Neural cell (in vitro differentiated cells): ENCODE measurements at regions not wholly inside any gene's neighbourhood (a gene's known extent, or its start where the extent isn't known, plus 50 kb on each side); places are given as distances from the start of the nearest gene placed in this dataset.

Source experiments
- H2AFZ ChIP-seq: fragments of 200-600, 300-800 bp; sonication (generic), shearing (Covaris generic); 2 replicates; pipeline ENCODE4 v1.6.0; 2014; ENCODE audit warnings: low read depth, mild to moderate bottlenecking, antibody characterized with exemption, low read length, moderate library complexity
- H3F3A ChIP-seq: fragments of 200-600 bp; shearing (Covaris generic); 2 replicates; pipeline ENCODE4 v1.6.1; 2016; ENCODE audit warnings: mild to moderate bottlenecking, moderate library complexity, mixed read lengths, antibody characterized with exemption, low read length; ENCODE audit not compliant: insufficient read depth, poor library complexity, severe bottlenecking
- H3K27ac ChIP-seq: fragments of 200-600, 300-800 bp; sonication (generic), shearing (Covaris generic); 2 replicates; pipeline ENCODE4 v1.5.1; 2014; ENCODE audit warnings: mild to moderate bottlenecking, low read length, moderate library complexity
- H3K27me3 ChIP-seq: fragments of 300-800, 200-600 bp; sonication (generic), shearing (Covaris generic); 2 replicates; pipeline ENCODE4 v1.6.0; 2014; ENCODE audit warnings: mild to moderate bottlenecking, low read depth, low read length, moderate library complexity; ENCODE audit not compliant: insufficient read depth
- H3K36me3 ChIP-seq: fragments of 300-800, 200-600 bp; sonication (generic), shearing (Covaris generic); 2 replicates; pipeline ENCODE4 v1.5.1; 2014; ENCODE audit warnings: mild to moderate bottlenecking, antibody characterized with exemption, low read length, moderate library complexity; ENCODE audit not compliant: insufficient read depth
- H3K4me2 ChIP-seq: fragments of 300-800, 200-600 bp; sonication (generic), shearing (Covaris generic); 2 replicates; pipeline ENCODE4 v1.6.0; 2014; ENCODE audit warnings: mild to moderate bottlenecking, low read length
- H3K4me3 ChIP-seq: fragments of 300-800, 200-600 bp; sonication (generic), shearing (Covaris generic); 2 replicates; pipeline ENCODE4 v1.5.1; 2014; ENCODE audit warnings: mild to moderate bottlenecking, low read length, moderate library complexity
- H3K79me2 ChIP-seq: fragments of 200-600 bp; shearing (Covaris generic); replicated peaks from 2 replicates; pipeline ENCODE4 v1.6.0; 2014; ENCODE audit warnings: mild to moderate bottlenecking, low read length, moderate library complexity; ENCODE audit not compliant: insufficient read depth
- H3K9ac ChIP-seq: fragments of 300-800, 200-600 bp; sonication (generic), shearing (Covaris generic); 2 replicates; pipeline ENCODE4 v1.6.1; 2016; ENCODE audit warnings: mild to moderate bottlenecking, low read length, mixed read lengths
- H3K9me2 ChIP-seq: fragments of 200-600 bp; shearing (Covaris generic); 2 replicates; pipeline ENCODE4 v1.6.1; 2016; ENCODE audit warnings: mild to moderate bottlenecking, low read length, mixed read lengths; ENCODE audit not compliant: insufficient read depth
- H3K9me3 ChIP-seq: fragments of 200-600, 300-800 bp; sonication (generic), shearing (Covaris generic); 2 replicates; pipeline ENCODE4 v1.6.1; 2016; ENCODE audit warnings: mild to moderate bottlenecking, mixed run types, low read length, moderate library complexity, mixed read lengths
- H4K20me1 ChIP-seq: fragments of 200-600 bp; shearing (Covaris generic); 2 replicates; pipeline ENCODE4 v1.6.1; 2016; ENCODE audit warnings: mild to moderate bottlenecking, mixed run types; ENCODE audit not compliant: insufficient read depth
- CTCF ChIP-seq: fragments of 450-650 bp; IDR thresholded peaks from 2 replicates; pipeline ENCODE4 v1.5.1; 2014; ENCODE audit warnings: antibody characterized with exemption, mild to moderate bottlenecking, moderate library complexity; ENCODE audit not compliant: poor library complexity, severe bottlenecking
- EP300 ChIP-seq: fragments of 450-650 bp; conservative IDR thresholded peaks from 2 replicates; pipeline ENCODE4 v1.6.1; 2014; ENCODE audit warnings: antibody characterized with exemption, mild to moderate bottlenecking, moderate library complexity; ENCODE audit not compliant: poor library complexity, severe bottlenecking
- EZH2 ChIP-seq: fragments of 200-600, 300-800 bp; shearing (Covaris generic), sonication (generic); IDR thresholded peaks from 2 replicates; pipeline ENCODE4 v1.6.1; 2014; ENCODE audit warnings: antibody characterized with exemption, low read length, borderline replicate concordance, mild to moderate bottlenecking; ENCODE audit not compliant: insufficient read depth, poor library complexity, severe bottlenecking
- MXI1 ChIP-seq: fragments of 450-650 bp; conservative IDR thresholded peaks from 2 replicates; pipeline ENCODE4 v1.6.1; 2014; ENCODE audit warnings: antibody characterized with exemption, mild to moderate bottlenecking; ENCODE audit not compliant: poor library complexity, severe bottlenecking
- POLR2AphosphoS5 ChIP-seq: IDR thresholded peaks from 2 replicates; pipeline ENCODE4 v1.6.1; 2012
- RAD21 ChIP-seq: fragments of 450-650 bp; conservative IDR thresholded peaks from 2 replicates; pipeline ENCODE4 v1.6.1; 2014; ENCODE audit warnings: antibody characterized with exemption, mild to moderate bottlenecking, moderate library complexity
- SMC3 ChIP-seq: fragments of 450-650 bp; conservative IDR thresholded peaks from 2 replicates; pipeline ENCODE4 v1.6.1; 2014; ENCODE audit warnings: antibody characterized with exemption, mild to moderate bottlenecking, moderate library complexity; ENCODE audit not compliant: poor library complexity
- TAF1 ChIP-seq: IDR thresholded peaks from 2 replicates; pipeline ENCODE4 v1.6.1; 2012; ENCODE audit warnings: low read depth
- TF ChIP-seq, protein P1 (sequence below): IDR thresholded peaks from 2 replicates; pipeline ENCODE4 v1.6.1; 2012; ENCODE audit warnings: borderline replicate concordance

DNA sequence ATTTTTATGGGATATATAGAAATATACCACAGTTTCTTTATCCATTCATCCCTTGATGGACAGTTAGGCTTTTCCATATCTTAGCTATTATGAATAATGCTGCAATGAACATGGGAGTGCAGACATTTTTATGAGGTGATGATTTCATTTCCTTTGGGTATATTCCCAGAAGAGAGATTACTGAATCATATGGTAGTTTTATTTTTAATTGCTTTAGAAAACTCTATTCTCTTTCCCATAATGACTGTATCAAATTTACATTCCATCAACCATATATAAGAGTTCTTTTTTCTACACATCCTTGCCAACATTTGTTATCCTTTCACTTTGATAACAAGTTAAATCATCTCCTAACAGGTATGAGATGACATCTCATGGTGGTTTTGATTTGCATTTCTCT lies 821.6 kb downstream of the TLE1 start:
- Histone ChIP-seq H3F3A (no peaks in the 10 kb centered on the region), H3K9ac (no peak overlapping the region), H4K20me1 (no peaks in the 10 kb centered on the region), H3K4me2 (no peak overlapping the region), H3K27me3 (no peaks in the 10 kb centered on the region), H3K4me3 (no peak overlapping the region), H3K79me2 (no peaks in the 10 kb centered on the region), H3K36me3 (no peaks in the 10 kb centered on the region), H3K9me3 (peaks cover 6% of the 10 kb centered on the region), H2AFZ (no peak overlapping the region), H3K27ac (no peak overlapping the region), H3K9me2 (no peaks in the 10 kb centered on the region)
- TF ChIP-seq RAD21 (no peak), SMC3 (no peak), EP300 (no peak), MXI1 (no peak), CTCF (no peak), POLR2AphosphoS5 (no peak), EZH2 (no peak), TAF1 (no peak)
- TF ChIP-seq, protein P1, sequence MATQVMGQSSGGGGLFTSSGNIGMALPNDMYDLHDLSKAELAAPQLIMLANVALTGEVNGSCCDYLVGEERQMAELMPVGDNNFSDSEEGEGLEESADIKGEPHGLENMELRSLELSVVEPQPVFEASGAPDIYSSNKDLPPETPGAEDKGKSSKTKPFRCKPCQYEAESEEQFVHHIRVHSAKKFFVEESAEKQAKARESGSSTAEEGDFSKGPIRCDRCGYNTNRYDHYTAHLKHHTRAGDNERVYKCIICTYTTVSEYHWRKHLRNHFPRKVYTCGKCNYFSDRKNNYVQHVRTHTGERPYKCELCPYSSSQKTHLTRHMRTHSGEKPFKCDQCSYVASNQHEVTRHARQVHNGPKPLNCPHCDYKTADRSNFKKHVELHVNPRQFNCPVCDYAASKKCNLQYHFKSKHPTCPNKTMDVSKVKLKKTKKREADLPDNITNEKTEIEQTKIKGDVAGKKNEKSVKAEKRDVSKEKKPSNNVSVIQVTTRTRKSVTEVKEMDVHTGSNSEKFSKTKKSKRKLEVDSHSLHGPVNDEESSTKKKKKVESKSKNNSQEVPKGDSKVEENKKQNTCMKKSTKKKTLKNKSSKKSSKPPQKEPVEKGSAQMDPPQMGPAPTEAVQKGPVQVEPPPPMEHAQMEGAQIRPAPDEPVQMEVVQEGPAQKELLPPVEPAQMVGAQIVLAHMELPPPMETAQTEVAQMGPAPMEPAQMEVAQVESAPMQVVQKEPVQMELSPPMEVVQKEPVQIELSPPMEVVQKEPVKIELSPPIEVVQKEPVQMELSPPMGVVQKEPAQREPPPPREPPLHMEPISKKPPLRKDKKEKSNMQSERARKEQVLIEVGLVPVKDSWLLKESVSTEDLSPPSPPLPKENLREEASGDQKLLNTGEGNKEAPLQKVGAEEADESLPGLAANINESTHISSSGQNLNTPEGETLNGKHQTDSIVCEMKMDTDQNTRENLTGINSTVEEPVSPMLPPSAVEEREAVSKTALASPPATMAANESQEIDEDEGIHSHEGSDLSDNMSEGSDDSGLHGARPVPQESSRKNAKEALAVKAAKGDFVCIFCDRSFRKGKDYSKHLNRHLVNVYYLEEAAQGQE, result no peak

GRCh38 chr9:80866576-80867227 lies 822.6 kb downstream of the TLE1 start:
- H3K27ac ChIP-seq, result no peak overlapping the region
- no peaks in the 10 kb centered on the region for H3K9me2 ChIP-seq
- H3K4me3 ChIP-seq, result no peak overlapping the region
- no peaks in the 10 kb centered on the region for H4K20me1 ChIP-seq
- H3K79me2 ChIP-seq, result no peaks in the 10 kb centered on the region
- peaks cover 6% of the 10 kb centered on the region for H3K9me3 ChIP-seq
- no peak overlapping the region for H3K4me2 ChIP-seq
- no peaks in the 10 kb centered on the region for H3K27me3 ChIP-seq
- H2AFZ ChIP-seq, result no peak overlapping the region
- no peak overlapping the region for H3K9ac ChIP-seq
- TF ChIP-seq CTCF, result no peak
- TF ChIP-seq, protein P1, result no peak
- no peak for TF ChIP-seq MXI1
- TF ChIP-seq RAD21, result no peak
- no peak for TF ChIP-seq EP300
- no peaks in the 10 kb centered on the region for H3F3A ChIP-seq
- no peaks in the 10 kb centered on the region for H3K36me3 ChIP-seq
